ENCODE measurements at regions not wholly inside any gene's neighbourhood (a gene's known extent, or its start where the extent isn't known, plus 50 kb on each side); places are given as distances from the start of the nearest gene placed in this dataset.
A peak's percentile ranks its signal among the peaks of the same experiment; 100 is the strongest.
"Not testable (repeated sequence)": the region's sequence is repeated elsewhere in the genome, so short reads cannot be mapped to it uniquely, and the experiment has no call there.

DNA sequence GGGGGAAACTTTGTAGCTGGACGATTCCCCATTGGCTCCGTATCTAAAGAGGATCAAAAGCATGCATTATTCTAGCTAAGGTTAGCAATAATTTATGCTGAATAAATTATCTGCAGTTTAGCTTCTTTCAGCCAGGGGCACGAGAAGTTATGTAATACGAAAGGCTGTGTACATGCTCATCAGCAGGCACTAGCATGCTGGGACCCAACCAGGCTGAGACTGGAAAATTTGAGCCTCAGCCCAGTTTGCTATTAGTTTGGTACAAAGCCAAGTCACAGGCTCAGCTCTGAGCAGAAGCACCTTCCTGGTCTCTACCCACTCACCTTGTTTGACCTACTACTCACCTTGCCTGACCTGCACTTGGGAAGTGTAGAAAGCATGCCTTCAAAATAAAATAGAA, 328.1 kb upstream of the ARID1B start:
- peak; percentile 15 for DNase-seq

DNA sequence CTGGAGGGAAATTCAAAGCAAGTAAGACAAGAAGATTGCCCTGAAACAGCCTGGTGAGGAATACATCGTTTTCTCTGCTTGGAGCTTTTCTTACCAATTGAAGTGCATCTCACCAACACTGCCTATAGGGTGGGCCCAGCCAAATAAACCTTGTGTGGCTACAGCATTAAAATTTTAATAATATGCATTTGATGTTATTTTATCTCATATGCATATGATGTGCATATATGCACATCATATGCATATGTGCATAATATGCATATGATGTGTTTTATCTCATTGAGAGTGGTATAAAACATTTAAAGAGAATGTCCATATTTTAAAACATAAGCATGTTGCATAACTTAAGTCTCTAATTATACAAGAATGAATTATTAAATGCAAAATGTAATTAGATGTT, 328.6 kb upstream of the ARID1B start:
- DNase-seq, result no peak

DNA sequence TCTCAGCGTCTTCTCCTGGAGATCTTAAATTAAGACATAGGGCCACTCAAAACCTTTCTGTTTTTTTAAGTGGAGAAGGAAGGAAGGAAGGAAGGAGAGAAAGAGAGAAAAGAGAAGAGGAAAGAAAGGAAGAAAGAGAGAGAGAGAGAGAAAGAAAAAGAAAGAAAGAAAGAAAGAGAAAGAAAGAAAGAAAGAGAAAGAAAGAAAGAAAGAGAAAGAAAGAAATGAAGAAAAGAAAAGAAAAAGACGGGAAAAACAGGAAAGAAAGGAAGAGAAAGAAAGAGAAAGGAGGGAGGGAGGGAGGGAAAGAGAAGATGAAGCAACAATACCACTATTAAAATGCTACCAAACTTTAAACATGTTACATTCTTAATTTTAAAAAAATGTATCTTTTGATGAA, 336.5 kb upstream of the ARID1B start:
- DNase-seq, result no peak

DNA sequence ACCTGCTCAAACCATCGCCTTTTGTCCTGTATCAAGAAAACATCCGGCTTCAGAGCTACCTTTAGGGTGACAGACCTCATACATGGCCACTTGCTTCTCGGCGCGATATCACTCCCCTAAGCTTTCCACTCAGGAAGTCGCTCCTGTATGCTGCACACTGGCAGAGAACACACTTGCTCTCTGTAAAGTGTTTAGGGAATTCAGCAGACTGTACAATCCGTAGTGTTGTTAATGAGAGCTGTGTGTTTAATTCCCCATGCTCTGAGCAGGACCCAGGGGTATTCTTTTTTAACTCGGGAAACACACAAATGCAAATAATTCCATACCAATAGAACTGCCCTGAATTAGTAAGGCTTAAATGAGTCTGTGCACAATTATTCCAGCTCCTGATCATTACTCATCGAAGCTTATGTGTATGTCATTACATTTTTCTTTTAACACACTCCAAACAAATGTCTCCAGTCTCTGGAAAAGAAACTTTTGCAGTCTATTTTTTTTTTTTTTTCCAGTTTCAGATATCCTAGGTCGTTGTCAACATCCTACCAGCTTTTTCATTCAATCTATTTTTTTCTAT, 338.7 kb upstream of the ARID1B start:
- no peak for DNase-seq

DNA sequence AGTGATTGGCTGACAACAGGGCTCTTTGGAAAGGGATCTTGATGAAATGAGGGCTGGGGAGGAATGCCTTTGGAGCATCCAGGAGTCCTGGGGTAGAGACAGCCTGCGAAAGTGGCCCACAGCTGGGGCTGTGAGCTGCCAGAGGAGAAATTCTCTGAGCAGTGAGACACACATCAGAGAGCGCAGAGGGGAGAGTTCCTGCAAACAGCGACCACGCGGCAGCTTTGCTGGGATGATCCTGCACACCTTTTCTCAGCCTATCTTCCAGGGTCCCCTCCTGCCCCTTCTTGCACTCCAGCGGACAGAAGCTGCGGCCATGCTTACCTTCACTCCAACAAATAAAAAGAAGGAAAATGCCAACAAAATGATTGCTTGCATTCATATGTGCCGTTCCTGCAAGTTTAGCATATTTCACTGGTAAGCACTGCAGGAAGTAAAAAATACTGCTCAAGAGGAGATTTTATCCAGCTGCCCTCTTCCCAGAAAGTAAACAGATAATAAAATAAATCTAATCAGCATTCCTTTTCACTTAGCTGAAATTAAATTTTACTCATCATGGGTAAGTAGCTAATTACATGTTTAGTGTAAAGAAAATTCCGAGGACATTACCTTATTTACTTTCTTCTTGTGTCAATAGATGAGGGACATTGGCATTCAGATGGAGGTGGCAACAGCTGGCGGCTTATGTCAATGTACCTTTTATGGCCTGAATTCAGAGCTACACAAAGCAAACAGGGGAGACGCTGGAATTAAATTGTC, 339.9 kb upstream of the ARID1B start:
- DNase-seq, result no peak

DNA sequence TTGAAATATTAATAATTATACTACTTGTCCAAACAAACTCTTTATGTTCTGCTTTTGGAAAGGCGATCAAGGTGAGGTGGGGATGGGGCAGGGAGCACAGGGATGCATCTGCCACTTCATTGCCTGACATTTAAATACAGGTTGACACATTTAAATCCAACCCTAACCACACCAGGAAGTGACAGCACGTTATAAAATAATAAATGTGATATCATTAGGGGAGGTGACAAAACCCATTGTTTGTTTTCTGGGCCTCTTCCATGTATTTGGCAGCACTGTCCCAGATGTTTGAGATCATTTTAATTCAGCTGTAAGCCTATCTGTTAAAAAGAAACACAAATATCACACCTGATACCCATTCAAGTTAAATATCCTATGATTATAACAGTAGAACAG, 342.4 kb upstream of the ARID1B start:
- no peak for DNase-seq

DNA sequence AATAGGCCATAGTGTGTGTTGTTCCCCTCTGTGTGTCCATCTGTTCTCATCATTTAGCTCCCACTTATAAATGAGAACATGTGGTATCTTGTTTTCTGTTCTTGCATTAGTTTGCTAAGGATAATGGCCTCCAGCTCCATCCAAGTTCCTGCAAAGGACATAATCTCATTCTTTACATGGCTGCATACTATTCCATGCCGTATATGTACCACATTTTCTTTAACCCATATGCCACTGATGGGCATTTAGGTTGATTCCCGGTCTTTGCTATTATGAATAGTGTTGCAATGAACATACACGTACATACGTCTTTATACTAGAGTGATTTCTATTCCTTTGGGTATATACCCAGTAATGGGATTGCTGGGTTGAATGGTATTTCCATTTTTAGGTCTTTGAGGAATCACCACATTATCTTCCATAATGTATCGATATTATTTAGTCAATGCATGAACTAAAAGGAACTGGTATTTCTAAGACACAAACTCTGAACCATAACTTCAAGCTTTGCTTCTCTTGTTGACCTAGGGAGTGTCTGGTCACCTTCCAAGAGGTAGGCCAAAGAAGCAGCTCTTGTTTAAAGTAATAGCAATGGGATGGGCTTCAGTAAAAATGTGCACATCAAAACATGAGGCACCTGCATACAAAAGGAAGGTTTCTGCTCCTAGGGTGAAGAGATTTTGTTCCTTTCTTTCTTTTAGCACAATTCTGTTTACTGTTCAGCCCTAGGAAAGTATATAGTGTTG, 343.0 kb upstream of the ARID1B start:
- DNase-seq, result no peak

DNA sequence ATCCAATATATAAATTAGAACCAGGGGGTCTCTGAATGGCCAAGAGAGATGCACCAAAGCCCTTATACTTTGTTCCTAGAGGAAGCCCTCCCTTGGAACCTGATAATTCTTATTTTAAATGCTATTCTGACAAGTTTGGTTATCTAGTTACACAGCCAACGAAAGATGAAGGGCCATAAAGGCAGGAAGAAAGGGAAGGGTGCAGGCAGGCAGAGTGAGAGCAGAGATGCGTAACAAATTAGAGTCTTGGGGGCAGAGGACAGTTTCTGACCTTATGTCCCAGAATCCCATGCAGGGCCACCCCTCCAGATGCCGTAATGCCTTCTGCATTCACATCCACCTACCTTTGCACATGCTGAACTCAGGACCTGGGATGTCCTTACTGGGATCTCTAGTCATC, 344.6 kb upstream of the ARID1B start:
- DNase-seq, result no peak

DNA sequence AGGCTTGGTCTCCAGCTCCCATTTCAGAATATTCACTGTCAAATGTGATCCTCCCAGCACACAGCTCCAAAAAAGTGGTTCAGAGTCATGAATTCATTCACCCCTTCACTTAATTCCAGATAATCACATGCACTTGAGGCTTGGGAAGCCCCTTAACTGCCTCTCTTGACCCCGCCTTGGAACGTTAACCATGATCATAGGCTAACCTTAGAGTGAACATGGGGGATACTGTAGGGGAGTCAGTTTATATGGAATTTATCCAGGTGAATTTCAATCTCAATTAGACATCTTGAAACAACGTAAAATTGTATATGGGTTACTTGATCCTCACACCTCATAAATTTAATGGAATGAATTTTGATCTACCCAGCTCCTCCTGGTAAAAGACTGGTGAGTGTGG, 346.8 kb upstream of the ARID1B start:
- no peak for DNase-seq

DNA sequence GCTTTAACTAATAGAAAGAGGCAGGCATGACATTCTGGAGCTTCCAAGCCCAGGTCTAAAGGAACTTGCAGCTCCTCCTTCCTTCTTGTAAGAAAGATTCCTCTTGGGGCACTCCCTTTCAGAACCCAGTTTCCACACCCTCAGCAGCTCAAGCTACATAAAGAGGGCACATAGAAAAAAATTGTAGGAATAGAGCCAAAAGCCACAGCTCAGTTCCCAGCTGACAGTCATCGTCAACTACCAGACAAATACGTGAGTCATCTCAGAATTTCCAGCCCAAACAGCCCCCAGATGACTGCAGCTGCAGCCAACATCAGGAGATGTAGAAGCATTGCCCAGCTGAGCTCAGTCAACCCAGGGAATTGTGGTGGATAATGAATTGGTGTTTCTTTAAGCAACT, 349.8 kb upstream of the ARID1B start:
- DNase-seq, result peak; percentile 7

DNA sequence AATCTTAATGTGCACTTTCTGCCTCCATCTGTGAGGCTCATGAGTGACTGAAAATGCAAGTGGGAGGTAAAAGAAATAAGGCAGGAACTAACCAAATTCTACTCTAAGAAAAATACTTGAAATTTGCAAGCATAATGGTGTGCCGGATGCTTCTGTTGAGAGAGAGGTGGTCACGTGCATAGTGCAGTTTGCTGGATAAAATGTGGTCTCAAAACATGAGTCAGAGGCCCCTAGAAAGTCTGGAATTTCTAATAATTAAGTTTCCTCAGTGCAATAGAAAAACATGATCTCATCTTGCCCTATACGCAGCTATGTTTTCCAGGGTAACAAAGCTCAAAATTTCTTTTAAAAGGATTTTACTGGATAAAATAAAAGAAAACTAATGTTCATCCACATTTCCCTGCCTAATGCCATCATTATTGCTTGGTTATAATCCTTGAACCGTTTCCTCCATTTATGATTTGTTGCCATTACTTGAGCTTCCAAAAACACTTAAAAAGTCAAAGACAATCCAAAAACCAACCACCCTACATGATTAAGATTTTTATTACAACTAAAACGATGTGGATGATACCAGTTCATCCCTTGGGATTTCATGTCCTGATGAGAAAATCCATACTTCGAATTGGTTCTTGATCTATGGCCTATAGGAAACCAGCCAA, 351.7 kb upstream of the ARID1B start:
- DNase-seq, result no peak

DNA sequence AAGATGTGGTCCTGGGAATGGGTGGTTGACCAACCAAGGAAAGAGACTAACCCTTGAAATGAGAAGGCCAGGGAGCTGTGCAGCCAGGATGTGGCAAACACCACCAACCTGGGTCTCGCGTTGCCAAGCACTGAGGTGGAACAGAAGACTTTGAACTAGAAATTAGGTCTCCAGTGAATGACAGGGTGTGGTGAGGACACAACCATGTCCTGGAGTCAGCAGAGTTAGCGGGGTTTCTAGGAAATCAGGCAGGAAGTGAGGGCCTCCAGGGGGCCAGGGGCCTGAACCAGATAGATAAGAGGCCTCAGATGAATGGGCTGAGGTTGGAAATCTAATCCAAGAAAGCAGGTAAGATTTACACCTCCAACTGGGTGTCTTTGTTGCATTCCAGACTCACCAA, 353.3 kb upstream of the ARID1B start:
- DNase-seq, result no peak

DNA sequence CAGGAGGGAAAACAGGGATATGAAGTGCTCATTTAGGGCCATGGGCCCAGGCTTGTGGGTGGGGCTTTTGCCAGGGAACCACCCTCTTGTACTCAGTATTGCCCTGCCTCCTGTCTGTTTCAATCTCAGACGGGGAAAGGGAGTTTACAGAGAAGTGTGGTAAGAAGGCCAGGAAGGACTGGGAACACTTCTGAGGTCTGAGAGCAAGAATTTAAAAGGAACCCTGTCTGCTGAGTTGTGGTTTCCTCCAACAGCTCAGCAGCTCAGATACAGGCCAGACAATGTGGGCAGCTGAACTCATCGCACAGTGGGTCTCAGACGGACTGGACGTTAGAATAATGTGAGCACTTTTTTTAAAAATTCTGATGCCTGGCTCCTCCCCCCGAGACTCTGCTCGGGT, 354.1 kb upstream of the ARID1B start:
- DNase-seq, result no peak

DNA sequence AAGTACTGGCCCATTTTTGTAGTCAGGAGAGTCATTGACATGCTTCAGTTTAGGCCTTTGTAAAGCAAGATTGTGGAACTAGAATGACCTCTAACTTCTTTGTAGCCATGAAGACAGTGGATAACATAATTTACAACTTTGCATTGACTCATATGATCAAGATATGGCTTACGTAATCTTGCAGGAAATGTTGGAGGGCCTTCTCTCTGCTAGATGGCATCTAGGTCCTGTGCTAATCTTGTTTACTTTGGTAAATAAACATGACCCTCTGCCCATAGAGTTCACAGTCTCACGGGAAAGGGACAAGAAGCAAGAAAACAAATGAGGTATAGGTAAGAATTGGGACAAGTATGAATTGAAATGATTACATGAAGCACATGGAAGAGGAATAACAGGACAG, 355.2 kb upstream of the ARID1B start:
- no peak for DNase-seq

DNA sequence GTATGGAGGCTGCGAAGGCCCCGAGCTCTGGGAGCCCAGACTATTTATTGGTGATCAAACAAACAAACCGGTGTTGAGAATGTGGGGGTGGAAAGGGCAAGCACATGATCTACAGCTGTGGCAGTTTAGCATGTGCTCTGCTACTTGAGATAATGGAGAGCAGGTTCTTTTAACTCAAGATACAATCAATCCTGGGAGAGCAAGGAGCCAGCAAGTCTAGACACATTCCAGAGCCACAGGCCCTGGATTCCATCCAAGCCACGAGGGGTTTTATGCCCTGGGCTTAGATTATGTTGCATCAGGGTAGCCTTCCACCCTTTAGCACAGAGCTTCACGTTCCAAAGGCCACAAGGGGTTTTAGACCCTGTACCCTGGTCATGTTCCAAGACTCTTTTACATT, 355.9 kb upstream of the ARID1B start:
- DNase-seq, result not testable (repeated sequence)

DNA sequence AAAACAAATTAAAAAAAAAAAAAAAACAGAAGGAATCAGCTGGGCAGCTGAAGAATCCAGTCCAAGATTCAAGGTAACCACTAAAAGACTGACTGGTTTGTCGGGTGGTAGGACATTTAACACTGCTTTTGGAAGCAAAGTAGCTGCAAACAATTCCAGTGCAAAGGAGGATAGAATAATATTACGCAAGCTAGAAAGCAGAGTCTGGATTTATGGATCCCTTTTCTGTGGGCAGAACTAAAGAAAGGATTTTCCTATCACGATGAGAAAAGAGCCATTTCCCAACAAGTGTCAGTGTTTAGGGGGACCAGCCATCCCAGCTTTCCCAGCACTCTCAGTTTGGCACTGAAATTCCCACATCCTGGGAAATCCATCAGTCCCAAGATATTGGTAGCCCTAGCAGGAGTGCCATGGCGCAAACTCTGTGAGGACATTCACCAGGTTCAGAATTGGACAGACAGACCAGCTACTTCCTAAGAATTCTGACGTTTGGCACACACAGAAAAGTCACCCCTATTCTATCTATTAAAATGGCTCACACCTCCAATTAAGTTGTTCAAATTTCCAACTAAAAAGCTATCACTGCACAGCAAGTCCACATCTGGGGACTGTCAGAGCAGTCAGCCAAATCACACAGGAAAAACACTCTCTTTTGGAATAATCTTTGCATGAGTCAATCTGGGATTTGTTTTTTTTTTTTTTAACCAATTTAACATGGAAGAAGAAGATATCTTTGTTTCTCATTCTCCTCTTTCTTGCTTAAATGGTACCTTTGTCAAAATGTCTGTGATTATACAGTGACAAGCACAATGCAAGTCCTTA, 356.8 kb upstream of the ARID1B start:
- DNase-seq, result no peak

DNA sequence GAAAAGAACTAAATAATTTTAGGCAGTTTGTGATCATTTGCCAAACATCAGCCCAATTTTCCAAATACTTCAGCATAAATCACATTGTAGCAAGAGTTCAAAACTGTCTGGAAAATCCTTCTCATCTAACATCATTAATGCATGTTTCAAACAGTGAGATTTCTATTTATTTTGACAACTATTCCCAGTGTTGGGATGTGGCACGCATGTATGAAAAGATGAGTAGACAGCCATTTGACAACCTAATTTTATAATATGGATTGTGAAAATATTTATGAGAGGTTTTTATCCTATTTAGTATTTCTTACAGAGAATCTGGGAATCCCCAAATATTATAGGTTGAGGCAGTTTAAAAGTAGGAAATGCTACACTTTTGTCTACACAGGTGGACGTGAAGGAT, 357.6 kb upstream of the ARID1B start:
- no peak for DNase-seq

DNA sequence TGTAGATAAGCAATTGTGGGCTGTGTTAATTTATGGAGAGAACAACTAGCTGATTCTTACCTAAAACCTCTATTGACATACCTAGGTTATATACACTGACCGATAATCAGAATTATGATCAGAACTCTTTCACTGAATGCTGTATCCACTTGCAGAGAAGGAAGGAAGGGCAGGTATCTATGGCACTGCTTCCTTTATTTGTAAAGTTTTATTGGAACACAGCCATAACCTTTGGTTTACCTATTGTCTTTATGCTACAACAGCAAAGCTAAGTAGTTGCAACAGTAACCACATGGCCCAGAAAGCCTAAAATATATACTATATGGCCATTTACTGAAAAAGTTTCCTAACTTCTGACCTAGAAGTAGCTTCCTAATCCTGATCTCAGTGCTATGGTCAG, 358.9 kb upstream of the ARID1B start:
- DNase-seq, result no peak

DNA sequence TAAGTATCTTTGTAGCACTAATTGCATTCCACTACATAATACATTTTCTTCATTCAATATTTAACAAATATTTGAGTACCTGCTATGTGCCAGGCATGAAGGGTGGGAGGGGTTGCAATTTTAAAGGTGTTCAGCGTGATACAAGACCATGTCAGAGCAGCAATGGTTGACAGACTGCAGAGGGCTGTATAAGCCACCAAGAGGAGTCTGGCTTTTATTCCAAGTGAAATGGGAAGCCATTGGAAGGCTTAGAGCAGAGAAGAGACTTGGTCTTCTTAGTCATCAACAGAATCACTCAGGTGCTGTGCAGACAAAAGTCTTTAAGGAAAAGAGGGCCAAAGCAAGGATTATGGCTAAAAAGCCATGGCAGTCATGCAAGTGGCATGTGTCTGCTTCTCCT, 360.8 kb upstream of the ARID1B start:
- no peak for DNase-seq

DNA sequence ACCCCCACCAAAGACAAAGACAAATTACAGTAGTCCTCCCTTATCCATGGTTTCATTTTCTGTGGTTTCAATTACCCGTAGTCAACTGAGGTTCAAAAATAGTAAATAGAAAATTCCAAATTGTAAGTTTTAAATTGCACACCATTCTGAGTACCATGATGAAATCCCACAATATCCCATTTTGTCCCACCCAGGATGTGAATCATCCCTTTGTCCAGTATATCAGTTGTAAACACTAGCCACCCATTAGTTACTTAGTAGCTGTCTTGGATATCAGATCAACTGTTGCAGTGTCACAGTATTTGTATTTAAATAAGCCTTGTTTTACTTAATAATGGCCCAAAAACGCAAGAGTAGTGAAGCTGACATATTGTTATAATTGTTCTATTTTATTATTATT, 364.0 kb upstream of the ARID1B start:
- no peak for DNase-seq

DNA sequence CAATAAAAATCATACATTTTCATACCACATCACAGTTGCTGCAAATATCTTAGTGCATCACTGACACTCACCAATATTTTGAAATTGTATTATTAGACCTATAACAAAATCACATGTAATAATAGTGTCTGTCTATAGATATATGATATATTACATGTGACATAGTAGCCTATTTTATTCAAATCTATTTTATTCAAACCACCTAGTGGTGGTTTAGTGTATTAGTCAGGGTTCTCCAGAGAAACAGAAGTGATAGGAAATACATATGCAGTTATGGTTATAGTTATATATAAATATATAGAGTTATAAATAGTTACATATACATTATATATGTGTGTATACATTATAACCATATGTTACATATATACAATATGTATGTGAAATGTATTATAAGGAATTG, 366.5 kb upstream of the ARID1B start:
- no peak for DNase-seq

DNA sequence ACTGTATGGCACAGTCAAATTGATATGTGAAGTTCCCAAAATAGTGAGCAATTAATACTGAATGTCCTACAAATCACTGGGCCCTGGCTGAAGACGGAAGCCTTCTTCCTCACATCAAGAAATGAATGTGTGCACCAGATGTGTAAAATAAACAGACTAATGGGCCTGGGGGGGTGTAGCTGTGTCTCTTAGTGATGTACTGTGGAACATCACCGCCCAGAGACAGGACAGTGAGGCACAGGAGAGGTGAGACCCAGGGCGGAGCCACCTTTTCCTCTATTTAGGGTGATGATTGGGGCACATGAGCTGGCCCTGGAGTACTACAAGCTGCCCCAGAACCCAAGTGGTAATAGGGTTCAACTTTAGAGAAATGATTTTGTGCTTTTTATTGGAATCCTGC, 368.5 kb upstream of the ARID1B start:
- DNase-seq, result no peak

Measured in tongue (tissue), 1 donor.